Uterus (tissue), 2 donors: ENCODE measurements at regions not wholly inside any gene's neighbourhood (a gene's known extent, or its start where the extent isn't known, plus 50 kb on each side); places are given as distances from the start of the nearest gene placed in this dataset.

Source experiments
- CTCF ChIP-seq, 4 experiments: fragments of 200-600 bp in 2 of 4; fragments of 450-650 bp in 2 of 4; sonication (generic) in 2 of 4; IDR thresholded peaks; one replicate each; pipeline ENCODE4 v1.5.1; 2016 to 2019; ENCODE audit warnings: antibody characterized with exemption in 4 of 4, mild to moderate bottlenecking in 2 of 4, moderate library complexity in 1 of 4
- POLR2A ChIP-seq, 2 donors: fragments of 450-650 bp; IDR thresholded peaks; one replicate each; pipeline ENCODE4 v1.6.1; 2016; ENCODE audit warnings: antibody characterized with exemption in 2 of 2, mild to moderate bottlenecking in 1 of 2, moderate library complexity in 1 of 2

- TF ChIP-seq POLR2A (IDR thresholded peaks at IDR 0.05): no peak
- TF ChIP-seq CTCF (IDR thresholded peaks at IDR 0.05): no peak
These were observed 1479.2 kb downstream of the UQCRFS1 start for GRCh38 chr19:27733551-27734266.
